GM13976 (cell line): ENCODE measurements at regions not wholly inside any gene's neighbourhood (a gene's known extent, or its start where the extent isn't known, plus 50 kb on each side); places are given as distances from the start of the nearest gene placed in this dataset.

ENCODE experiments used
- DNase-seq: peaks from one replicate; pipeline ENCODE4 v3.0.0; 2012; ENCODE audit warnings: low spot score
- CTCF ChIP-seq: IDR thresholded peaks from 2 replicates; pipeline ENCODE4 v1.5.1; 2012; ENCODE audit warnings: borderline replicate concordance, mild to moderate bottlenecking; ENCODE audit not compliant: insufficient read depth; ENCODE audit errors: extremely low read depth, missing control alignments, control extremely low read depth
- in situ Hi-C: fragments of 300-500 bp; cut with MboI; formaldehyde crosslinking; loops from one replicate; pipeline ENCODE4 v1.12.0; 2022; ENCODE audit warnings: low sequenced_read_pairs, mixed read lengths, inconsistent platforms; ENCODE audit not compliant: unreplicated experiment

- no peak for DNase-seq
- TF ChIP-seq CTCF = no peak
Measured at GRCh38 chr3:118354556-118354955, 680.1 kb downstream of the IGSF11 start.

GRCh38 chr3:118369892-118370491, 664.7 kb downstream of the IGSF11 start:
- no peak for DNase-seq
- TF ChIP-seq CTCF = no peak
- in situ Hi-C loops = no loop called here

More at GRCh38 chr3:118354556-118354955, 680.1 kb downstream of the IGSF11 start:
- in situ Hi-C loops = no loop called here

GRCh38 chr3:118380576-118380975, 654.1 kb downstream of the IGSF11 start:
- TF ChIP-seq CTCF = no peak
- in situ Hi-C loops = no loop called here
- DNase-seq = no peak

GRCh38 chr3:118396491-118396890, 638.2 kb downstream of the IGSF11 start:
- TF ChIP-seq CTCF = no peak
- in situ Hi-C loops = no loop called here

GRCh38 chr3:118400086-118400485, 634.6 kb downstream of the IGSF11 start:
- in situ Hi-C loops = no loop called here
- DNase-seq = no peak
- TF ChIP-seq CTCF = no peak

More at GRCh38 chr3:118396491-118396890, 638.2 kb downstream of the IGSF11 start:
- DNase-seq = no peak

GRCh38 chr3:118400886-118401285, 633.8 kb downstream of the IGSF11 start:
- in situ Hi-C loops = no loop called here
- no peak for TF ChIP-seq CTCF

GRCh38 chr3:118401887-118402286, 632.8 kb downstream of the IGSF11 start:
- DNase-seq = no peak
- no peak for TF ChIP-seq CTCF
- in situ Hi-C loops = no loop called here

More at GRCh38 chr3:118400886-118401285, 633.8 kb downstream of the IGSF11 start:
- DNase-seq = no peak
